ENCODE measurements at regions not wholly inside any gene's neighbourhood (a gene's known extent, or its start where the extent isn't known, plus 50 kb on each side); places are given as distances from the start of the nearest gene placed in this dataset.

GRCh38 chr5:173397516-173397915 is 69.3 kb upstream of the STC2 start:
- no peak overlapping the region for H3K27ac ChIP-seq (ENCODE audit: low read depth, low read length)
- CTCF ChIA-PET (ENCODE audit: partially characterized antibody): interaction anchor here (1.1 to 5.0 kb wide), 10 partner anchors 13 to 197 kb away, joined by 3 to 22 read pairs (median 4); no protein-coding TSS in a partner anchor

More at GRCh38 chr5:173397516-173397915, 69.3 kb upstream of the STC2 start:
- no peak overlapping the region for H2BK120ac ChIP-seq (replicated peaks; ENCODE audit: low read depth, low read length)
- no peak overlapping the region for H3K18ac ChIP-seq (ENCODE audit: extremely low read depth, low read length)
- no peaks in the 10 kb centered on the region for H3K36me3 ChIP-seq (ENCODE audit: control insufficient read depth in 2 of 4, insufficient read depth in 4 of 4, low read length in 3 of 4)
- POLR2A ChIA-PET (ENCODE audit: partially characterized antibody): no interaction called here
- no peak overlapping the region for H3K14ac ChIP-seq (ENCODE audit: insufficient read length)
- H3K4ac ChIP-seq (replicated peaks; ENCODE audit: insufficient read length, low read depth, low read length): no peak overlapping the region
- no peak for DNase-seq (ENCODE audit: low read depth in 1 of 2, low spot score in 2 of 2)
- H2AK5ac ChIP-seq (ENCODE audit: low read depth, low read length): no peak overlapping the region
- H2AFZ ChIP-seq (ENCODE audit: low read length): no peak overlapping the region
- H3K56ac ChIP-seq (replicated peaks; ENCODE audit: insufficient read length, low read depth, low read length): no peak overlapping the region
- no peaks in the 10 kb centered on the region for H3K79me2 ChIP-seq (ENCODE audit: control insufficient read depth in 1 of 2, insufficient read depth in 2 of 2, low read length in 2 of 2)
- H3K4me1 ChIP-seq (replicated peaks in 1 of 4; ENCODE audit: control insufficient read depth in 3 of 4, insufficient read depth in 4 of 4, low read length in 3 of 4): no peaks in the 10 kb centered on the region
- FAIRE-seq: no peak
- H3K4me3 ChIP-seq (ENCODE audit: extremely low read depth in 1 of 4, insufficient read depth in 2 of 4, low read depth in 3 of 4, low read length in 4 of 4): no peak overlapping the region
- no peaks in the 10 kb centered on the region for H3K23me2 ChIP-seq (ENCODE audit: low read depth, low read length)
- H2BK20ac ChIP-seq (ENCODE audit: low read length): no peak overlapping the region
- TF ChIP-seq PHF8 (conservative IDR thresholded peaks at IDR 0.05; ENCODE audit: low read depth, low read length): no peak
- TF ChIP-seq POU5F1 (IDR thresholded peaks at IDR 0.05; ENCODE audit: low read depth, low read length): no peak
- TF ChIP-seq RNF2 (IDR thresholded peaks at IDR 0.05; ENCODE audit: borderline replicate concordance, low read depth, low read length, missing control alignments, poor library complexity, severe bottlenecking): no peak
- no peak for TF ChIP-seq FOSL1 (IDR thresholded peaks at IDR 0.05; ENCODE audit: insufficient read depth, low read depth, low read length)
- TF ChIP-seq JUND (IDR thresholded peaks at IDR 0.05; ENCODE audit: low read length): no peak
- no peak for TF ChIP-seq RFX5 (IDR thresholded peaks at IDR 0.05; ENCODE audit: borderline replicate concordance, low read depth, low read length)
- no peak for TF ChIP-seq TAF1 (IDR thresholded peaks at IDR 0.05; ENCODE audit: low read depth, low read length)
- no peak for TF ChIP-seq POLR2A (IDR thresholded peaks at IDR 0.05; ENCODE audit: control extremely low read depth in 1 of 2, low read depth in 2 of 2, low read length in 2 of 2)
- TF ChIP-seq CREB1 (IDR thresholded peaks at IDR 0.05): no peak
- no peak for TF ChIP-seq TBP (IDR thresholded peaks at IDR 0.05; ENCODE audit: low read depth, low read length)
- TF ChIP-seq KDM4A (IDR thresholded peaks at IDR 0.05; ENCODE audit: low read depth, low read length, severe bottlenecking): no peak
- no peak for TF ChIP-seq NANOG (IDR thresholded peaks at IDR 0.05; ENCODE audit: insufficient read depth, low read depth, low read length, poor library complexity, severe bottlenecking)
- TF ChIP-seq KDM1A (IDR thresholded peaks at IDR 0.05; ENCODE audit: borderline replicate concordance, low read length): no peak
- TF ChIP-seq SP1 (IDR thresholded peaks at IDR 0.05; ENCODE audit: low read depth, low read length): no peak
- no peak for TF ChIP-seq POLR2AphosphoS5 (IDR thresholded peaks at IDR 0.05; ENCODE audit: low read depth, low read length)
- H3K9me3 ChIP-seq (ENCODE audit: insufficient read depth in 2 of 2, low read depth in 1 of 2, low read length in 1 of 2): 0 out of 4 replicates have a peak, but pooled peaks cover 0 to 5% of the 10 kb centered on the region in 2 experiments
- H4K20me1 ChIP-seq (replicated peaks in 1 of 2; ENCODE audit: control insufficient read depth in 1 of 2, insufficient read depth in 2 of 2, low read length in 2 of 2): no peaks in the 10 kb centered on the region
- H2BK12ac ChIP-seq (ENCODE audit: low read depth, low read length): no peak overlapping the region
- no peak overlapping the region for H4K5ac ChIP-seq (ENCODE audit: insufficient read length, low read depth, low read length)
- 90% methylated on average over 6 of the region's 6 CpGs; no CpG with 5 or more reads in 1 of the 2 experiments for WGBS, 2 experiments (ENCODE audit: extremely low coverage in 1 of 2, insufficient coverage in 1 of 2, insufficient read length in 1 of 2, insufficient replicate concordance in 2 of 2, low coverage in 1 of 2, low lambda C conversion rate in 2 of 2, missing lambda C conversion rate in 1 of 2)
- no peak overlapping the region for H4K91ac ChIP-seq (replicated peaks; ENCODE audit: insufficient read length, low read length)
- H3K4me2 ChIP-seq (ENCODE audit: insufficient read depth in 1 of 2, low read depth in 2 of 2, low read length in 2 of 2): no peak overlapping the region
- H3K79me1 ChIP-seq (ENCODE audit: low read depth, low read length): no peaks in the 10 kb centered on the region
- H3K27me3 ChIP-seq (replicated peaks in 1 of 4; ENCODE audit: control insufficient read depth in 3 of 4, extremely low read depth in 1 of 4, insufficient read depth in 3 of 4, low read length in 3 of 4): peaks cover 0 to 1% (median 0%) of the 10 kb centered on the region in 4 experiments; a peak in 1 of 7 replicates
- no peak overlapping the region for H3K9ac ChIP-seq (replicated peaks in 1 of 4; ENCODE audit: extremely low read depth in 1 of 4, low read depth in 3 of 4, low read length in 3 of 4)
- no peak overlapping the region for H3K23ac ChIP-seq (ENCODE audit: insufficient read length)
- no peak overlapping the region for H2BK15ac ChIP-seq (ENCODE audit: low read length)
- H2BK5ac ChIP-seq (ENCODE audit: low read depth, low read length): no peak overlapping the region
- no peak overlapping the region for H4K8ac ChIP-seq (ENCODE audit: extremely low read depth, insufficient read depth, low read length)

All from H1 (cell line).